Hindlimb muscle (tissue), 1 donor: ENCODE measurements at regions not wholly inside any gene's neighbourhood (a gene's known extent, or its start where the extent isn't known, plus 50 kb on each side); places are given as distances from the start of the nearest gene placed in this dataset.
"Not testable (repeated sequence)": the region's sequence is repeated elsewhere in the genome, so short reads cannot be mapped to it uniquely, and the experiment has no call there.

Experiments used
- DNase-seq: peaks from one replicate; pipeline ENCODE4 v3.0.0-alpha.2; 2013

DNA sequence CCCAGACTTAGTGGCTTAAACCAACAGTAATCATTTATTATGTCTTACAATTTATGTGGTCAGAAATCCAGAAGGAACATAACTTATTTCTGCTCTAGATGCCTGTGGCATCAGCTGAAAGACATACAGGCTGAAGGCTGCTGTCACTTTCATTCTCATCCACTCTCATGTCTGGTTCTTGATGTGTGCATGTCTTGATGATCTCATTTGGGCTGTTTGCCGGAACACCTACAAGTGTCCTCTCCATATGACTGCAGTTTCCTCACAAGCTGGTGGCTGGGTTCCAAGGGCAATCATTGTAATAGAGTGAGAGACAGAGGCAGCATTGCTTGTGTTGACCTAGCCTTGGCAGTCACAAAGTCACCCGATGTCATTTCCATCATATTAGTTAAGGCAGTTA lies 1375.9 kb upstream of the RAG2 start:
- no peak for DNase-seq

DNA sequence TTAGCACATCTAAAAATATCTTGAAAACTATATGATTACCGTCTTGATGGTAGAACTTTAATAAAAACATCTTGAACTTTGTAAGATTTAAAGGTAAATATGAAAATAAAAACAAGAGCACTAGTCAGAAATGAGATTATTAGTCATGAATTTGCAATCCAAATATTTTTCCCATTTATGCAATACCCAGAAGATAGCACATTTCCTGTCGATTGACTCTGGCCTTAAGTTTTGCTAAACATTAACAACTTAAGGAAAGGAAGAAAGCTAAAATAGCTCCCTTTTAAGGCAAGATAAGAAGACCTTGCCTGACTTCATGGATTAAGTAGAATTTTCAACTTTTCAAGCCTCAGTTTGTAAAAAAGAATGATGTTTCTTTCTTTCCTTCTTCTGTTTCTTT lies 1374.7 kb upstream of the RAG2 start:
- no peak for DNase-seq

DNA sequence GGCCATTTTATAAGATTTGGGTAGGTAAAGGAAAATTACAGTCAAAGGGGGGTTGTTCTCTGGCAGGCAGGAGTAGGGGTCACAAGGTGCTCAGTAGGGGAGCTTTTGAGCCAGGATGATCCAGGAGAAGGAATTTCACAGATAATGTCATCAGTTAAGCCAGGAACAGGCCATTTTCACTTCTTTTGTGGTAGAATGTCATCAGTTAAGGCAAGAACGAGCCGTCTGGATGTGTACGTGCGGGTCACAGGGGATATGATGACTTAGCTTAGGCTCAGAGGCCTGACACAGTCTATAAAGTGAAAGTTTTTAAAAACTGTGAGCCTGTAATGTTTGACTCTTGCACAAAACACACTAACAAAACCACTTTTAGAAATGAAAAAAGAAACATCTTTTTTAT lies 1371.3 kb upstream of the RAG2 start:
- DNase-seq = not testable (repeated sequence)

DNA sequence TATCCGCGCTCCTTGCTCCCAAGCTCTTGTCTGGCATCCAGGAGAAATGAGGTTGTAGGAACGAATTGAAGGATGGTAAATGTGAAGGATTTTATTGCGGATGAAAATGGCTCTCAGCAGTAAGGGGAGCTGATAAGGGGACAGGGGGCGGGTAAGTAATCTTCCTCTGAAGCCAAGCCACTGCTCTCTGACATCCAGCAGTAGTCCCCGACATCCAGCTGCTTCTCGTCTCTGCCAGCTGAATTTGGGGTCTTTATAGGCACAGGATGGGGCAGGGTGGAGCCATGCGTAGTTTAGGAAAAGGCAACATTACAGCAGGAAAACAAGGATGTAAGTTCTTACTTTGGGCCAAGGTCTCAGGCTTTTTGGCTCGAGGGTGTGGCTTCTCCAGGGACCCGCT lies 1370.1 kb upstream of the RAG2 start:
- DNase-seq = no peak

DNA sequence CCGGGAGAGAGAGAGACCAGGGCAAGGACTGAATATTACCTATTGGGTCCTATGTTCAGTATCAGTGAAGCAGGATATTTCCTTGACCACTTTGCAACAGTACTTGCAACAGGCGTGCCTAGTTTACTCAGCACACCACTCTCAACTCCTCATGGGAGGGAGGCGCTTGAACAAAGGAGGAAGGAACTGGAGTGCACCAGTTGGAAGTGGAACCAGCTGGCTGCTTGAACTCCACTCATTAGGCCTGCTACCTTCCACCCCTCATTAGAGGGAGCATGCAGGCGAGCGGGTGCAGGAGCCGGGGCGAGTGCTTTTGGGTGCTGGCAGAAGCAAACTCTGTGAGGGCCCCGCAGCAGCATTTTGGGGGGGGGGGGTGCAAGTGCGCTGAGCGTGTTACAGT lies 1369.6 kb upstream of the RAG2 start:
- no peak for DNase-seq

DNA sequence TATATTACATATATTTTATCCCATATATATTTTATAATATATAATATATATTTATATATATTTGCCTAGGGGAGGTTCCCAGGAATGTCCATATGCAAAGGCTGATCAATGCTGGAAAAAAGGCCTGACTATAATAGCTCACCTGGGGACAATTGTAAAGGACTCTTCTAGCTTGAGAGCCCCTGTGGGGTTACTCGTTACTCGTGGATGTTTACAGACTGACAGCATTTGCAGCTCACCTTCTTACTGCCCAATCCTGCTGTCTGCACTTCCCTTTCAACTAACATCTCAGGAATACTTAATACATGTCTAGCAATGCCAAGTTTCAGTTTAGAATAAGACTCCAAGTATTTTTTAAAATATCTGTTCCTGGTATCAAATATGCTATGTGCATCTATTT lies 1365.4 kb upstream of the RAG2 start:
- DNase-seq = no peak

GRCh38 chr11:37957717-37958116 lies 1359.7 kb upstream of the RAG2 start:
- DNase-seq = no peak

DNA sequence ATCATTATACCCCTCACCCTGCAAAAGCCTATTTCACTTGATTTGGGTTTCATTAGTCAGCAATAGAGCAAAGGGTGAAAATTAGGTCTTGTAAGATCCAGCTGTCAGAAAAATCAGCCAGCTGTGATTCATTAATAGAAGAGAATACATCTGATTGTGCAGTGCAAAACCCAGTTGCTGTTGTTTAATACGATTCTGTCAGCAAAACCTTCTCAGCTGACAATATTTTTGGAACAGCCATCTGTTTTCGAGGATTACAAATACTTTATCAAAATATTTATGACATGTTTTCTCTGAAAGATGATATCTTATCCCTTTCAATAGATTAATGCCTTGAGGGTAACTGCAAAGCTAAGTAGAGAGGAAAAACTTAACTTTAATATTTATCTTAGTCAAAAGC lies 1354.0 kb upstream of the RAG2 start:
- no peak for DNase-seq

DNA sequence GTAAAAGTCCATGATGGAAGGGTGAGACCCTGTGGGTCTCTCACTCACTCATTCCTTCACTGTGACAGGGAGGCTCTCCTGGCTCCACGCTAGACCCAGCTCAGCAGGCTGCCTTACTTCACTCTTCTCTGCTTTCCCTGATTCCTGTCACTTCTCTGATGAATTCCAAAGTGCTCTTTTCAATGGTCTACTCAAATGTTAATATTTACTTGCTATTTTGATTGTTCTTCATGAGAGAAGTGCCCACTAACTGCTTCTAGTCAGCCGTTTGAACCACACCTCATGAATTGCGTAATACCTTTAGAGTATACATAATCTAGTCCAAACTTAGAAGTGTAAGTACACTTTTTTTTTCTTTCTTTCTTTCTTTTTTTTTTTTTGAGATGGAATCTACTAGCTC lies 1350.2 kb upstream of the RAG2 start:
- DNase-seq = no peak

- no peak for DNase-seq
Measured at GRCh38 chr11:37947821-37948220, 1349.8 kb upstream of the RAG2 start.

- DNase-seq = no peak
Measured at GRCh38 chr11:37946155-37946766, 1348.2 kb upstream of the RAG2 start.

DNA sequence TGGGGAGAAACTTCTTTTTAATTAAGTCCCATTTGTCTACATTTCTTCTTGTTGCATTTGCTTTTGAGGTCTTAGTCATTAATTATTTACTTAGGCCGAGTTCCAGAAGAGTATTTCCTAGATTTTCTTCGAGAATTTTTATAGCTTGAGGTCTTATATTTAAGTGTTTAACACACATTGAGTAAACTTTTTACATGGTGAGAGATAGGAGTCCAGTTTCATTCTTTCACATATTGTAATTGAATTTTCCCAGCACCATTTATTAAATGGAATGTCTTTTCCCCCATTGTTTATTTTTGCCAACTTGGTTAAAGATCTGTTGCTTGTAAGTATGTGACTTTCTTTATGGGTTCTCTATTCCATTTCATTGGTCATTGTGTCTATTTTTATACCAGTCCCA lies 1344.0 kb upstream of the RAG2 start:
- DNase-seq = no peak

GRCh38 chr11:37929100-37929653 lies 1331.1 kb upstream of the RAG2 start:
- no peak for DNase-seq

DNA sequence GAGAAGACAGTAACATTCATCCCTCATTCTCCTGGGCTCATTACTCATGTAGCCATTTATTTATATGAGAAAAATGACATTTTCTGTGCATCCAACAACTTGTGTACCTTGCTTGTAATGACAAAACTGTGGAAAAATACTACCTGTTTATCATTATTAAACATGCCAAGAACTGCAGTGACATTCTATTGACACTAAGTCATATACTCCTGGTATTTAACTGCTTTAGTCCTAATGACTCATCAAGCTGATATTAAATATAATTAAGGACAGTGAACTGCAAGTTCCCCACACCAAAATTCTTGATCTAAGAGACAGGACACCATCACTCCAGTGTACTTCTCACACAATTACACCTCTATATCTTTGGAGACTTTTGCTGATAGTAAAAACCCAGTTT lies 1328.7 kb upstream of the RAG2 start:
- no peak for DNase-seq

GRCh38 chr11:37916331-37916730 lies 1318.3 kb upstream of the RAG2 start:
- DNase-seq = no peak

- no peak for DNase-seq
Measured at GRCh38 chr11:37914859-37915258, 1316.8 kb upstream of the RAG2 start.

DNA sequence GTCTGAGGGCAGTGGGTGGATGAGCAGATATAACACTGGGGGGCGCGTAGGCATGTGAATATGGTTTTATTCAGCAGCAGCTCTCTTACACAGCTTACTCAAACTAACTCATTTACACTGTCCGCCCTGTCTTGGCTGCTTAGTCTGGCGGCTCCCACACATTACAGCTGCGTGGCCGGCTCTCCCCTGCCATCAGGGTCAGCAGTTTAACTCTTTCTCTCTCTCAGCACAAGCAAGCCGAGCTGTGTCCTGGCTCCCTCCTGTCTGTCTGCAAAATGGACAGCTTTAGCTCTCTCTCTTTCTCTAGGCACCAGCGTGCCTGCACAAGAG lies 1310.1 kb upstream of the RAG2 start:
- no peak for DNase-seq

GRCh38 chr11:37907436-37908218 lies 1309.6 kb upstream of the RAG2 start:
- DNase-seq = no peak

DNA sequence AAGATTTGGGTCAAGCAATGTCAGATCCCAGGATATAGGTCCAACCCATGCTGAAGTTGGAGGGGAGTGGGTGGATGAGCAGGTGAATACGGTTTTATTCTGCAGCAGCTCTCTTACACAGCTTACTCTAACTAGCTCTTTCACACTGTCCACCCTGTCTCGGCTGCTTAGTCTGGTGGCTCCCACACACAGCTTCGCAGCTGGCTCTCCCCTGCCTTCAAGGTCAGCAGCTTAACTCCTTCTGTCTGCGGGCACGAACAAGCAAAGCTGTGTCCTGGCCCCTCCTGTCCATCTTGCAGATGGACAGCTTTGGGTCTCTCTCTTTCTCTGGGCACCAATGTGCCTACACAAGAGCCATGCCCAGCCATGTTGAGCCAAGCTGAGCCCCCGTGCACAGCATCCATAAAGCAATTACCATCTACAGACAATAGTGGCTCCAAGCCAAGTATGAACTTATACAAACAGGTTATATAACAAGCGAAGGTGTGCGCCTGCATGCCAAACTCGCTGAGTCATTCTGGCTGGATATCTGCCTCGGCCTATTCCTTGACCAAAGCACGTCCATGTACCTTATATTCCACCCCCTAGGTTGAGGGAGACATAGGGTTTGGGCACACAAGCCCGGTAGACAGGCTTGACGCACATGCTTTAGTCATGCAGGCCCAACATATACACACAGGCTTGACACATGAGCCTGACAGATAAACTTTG lies 1307.8 kb upstream of the RAG2 start:
- DNase-seq = no peak

- DNase-seq = no peak
Measured at GRCh38 chr11:37896016-37896415, 1298.0 kb upstream of the RAG2 start.

DNA sequence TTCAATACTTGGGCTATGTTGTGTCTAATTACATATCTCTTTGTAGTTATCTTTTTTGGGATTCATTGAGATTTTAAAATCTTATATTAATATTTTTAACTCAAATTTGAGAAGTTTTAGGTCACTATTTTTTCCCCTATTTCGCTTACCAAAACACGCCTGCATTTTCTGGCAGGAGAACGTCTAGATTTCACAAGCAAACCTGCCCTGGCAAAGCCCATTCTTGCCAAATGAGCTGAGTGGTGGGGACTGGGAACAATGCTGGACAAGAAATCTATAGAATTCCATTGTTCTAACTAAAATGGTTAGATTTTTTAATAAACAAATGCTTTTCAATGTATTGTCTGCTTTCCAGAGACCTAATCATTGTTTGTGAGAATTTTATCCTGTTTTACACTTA lies 1283.7 kb upstream of the RAG2 start:
- DNase-seq = no peak

DNA sequence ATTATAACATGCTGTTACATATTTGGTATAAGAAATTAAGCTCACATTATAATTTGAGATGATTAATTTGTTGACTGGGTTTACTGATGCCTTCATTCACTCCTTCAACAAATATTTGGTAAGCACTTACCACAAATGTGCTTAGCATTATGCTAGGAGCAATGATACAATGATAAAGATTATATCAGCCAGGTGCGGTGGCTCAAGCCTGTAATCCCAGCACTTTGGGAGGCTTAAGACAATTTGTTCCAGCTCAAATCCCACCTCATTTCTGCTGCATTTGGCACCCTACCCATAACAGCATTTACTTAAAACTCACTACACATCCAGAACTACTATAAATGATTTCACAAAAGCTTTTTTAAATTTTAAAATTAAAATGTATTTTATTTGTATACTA lies 1263.6 kb upstream of the RAG2 start:
- no peak for DNase-seq

DNA sequence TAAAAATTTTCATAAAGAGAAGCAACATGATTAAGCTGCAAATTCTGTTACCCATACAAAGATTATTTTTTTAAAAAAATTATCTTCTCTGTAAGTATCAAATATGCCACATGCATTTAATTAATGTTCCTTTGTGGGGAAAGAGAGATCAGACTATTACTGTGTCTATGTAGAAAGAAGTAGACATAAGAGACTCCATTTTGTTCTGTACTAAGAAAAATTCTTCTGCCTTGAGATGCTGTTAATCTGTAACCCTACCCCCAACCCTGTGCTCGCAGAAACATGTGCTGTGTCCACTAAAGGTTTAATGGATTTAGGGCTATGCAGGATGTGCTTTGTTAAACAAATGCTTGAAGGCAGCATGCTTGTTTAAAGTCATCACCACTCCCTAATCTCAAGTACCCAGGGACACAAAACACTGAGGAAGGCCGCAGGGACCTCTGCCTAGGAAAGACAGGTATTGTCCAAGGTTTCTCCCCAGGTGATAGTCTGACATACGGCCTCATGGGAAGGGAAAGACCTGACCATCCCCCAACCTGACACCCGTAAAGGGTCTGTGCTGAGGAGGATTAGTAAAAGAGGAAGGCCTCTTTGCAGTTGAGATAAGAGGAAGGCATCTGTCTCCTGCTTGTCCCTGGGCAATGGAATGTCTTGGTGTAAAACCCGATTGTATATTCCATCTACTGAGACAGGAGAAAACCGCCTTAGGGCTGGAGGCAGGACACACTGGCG lies 1260.9 kb upstream of the RAG2 start:
- DNase-seq = not testable (repeated sequence)
